Activated CD8-positive, alpha-beta memory T cell treated with anti-CD3 and anti-CD28 coated beads for 48 hours (primary cell): ENCODE measurements at regions not wholly inside any gene's neighbourhood (a gene's known extent, or its start where the extent isn't known, plus 50 kb on each side); places are given as distances from the start of the nearest gene placed in this dataset.
"Not testable (repeated sequence)": the region's sequence is repeated elsewhere in the genome, so short reads cannot be mapped to it uniquely, and the experiment has no call there.

Experiments used
- DNase-seq, 3 experiments: peaks; one replicate each; pipeline ENCODE4 v3.0.0-alpha.2; 2020; ENCODE audit warnings: low read depth in 2 of 3, low spot score in 2 of 3

- DNase-seq: no peak
Observed at GRCh38 chr12:114836609-114837008, 152.6 kb upstream of the TBX3 start.

DNA sequence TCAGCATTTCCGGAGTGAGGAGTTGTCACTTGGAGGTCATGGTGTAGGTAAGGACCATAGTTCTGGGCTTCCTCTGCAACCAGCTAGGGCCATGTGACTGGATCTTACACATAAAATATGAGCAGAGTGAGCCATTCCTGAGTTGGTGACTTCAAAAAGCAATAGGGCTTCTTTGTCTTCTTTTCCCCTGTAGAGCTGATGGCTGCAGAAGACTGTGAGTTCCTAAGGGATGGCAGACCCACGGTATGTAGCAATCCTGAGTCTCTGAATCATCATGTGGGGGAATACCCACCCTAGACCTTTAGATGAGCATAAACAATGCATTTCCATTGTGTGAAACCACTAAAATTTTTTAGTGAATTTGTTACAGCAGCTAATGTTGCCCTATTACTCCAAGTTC lies 151.1 kb upstream of the TBX3 start:
- no peak for DNase-seq

GRCh38 chr12:114834621-114835020 lies 150.6 kb upstream of the TBX3 start:
- DNase-seq: no peak

- no peak for DNase-seq
Observed at GRCh38 chr12:114829833-114830232, 145.9 kb upstream of the TBX3 start.

DNA sequence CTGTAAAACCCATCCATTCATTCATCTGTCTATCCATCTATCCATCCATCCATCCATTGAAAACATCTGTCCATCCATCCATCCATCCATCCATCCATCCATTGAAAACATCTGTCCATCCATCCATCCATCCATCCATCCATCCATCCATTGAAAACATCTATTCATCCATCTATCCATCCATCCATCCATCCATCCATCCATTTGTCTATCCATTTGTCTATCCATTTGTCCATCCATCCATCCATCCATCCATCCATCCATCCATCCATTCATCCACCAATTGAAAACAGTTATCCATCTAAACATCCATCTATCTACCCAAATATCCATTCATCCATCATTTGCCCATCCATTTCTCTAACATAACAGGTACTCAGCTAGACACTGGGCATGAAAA lies 145.3 kb upstream of the TBX3 start:
- DNase-seq: not testable (repeated sequence)

GRCh38 chr12:114827461-114827860 lies 143.5 kb upstream of the TBX3 start:
- no peak for DNase-seq

- no peak for DNase-seq
Observed at GRCh38 chr12:114826244-114826643, 142.3 kb upstream of the TBX3 start.

GRCh38 chr12:114823724-114824123 lies 139.7 kb upstream of the TBX3 start:
- no peak for DNase-seq

DNA sequence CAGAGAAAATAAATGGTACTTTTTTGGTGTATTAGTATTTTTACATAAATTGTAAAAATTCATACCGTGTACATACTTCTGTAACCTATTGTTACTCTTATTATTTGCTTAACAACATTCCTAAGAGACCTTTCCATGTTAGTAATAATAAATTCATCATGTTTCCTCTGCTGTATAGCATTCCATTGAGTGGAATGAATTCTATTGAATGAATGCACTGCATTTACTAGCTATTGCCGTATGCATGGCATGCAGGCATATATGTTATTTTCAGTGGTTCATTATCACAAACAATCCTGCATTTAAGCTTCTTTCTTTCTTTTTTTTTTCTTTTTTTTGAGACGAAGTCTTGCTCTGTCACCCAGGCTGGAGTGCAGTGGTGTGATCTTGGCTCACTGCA lies 137.6 kb upstream of the TBX3 start:
- no peak for DNase-seq

GRCh38 chr12:114820796-114821195 lies 136.8 kb upstream of the TBX3 start:
- no peak for DNase-seq

GRCh38 chr12:114817571-114818425 lies 133.8 kb upstream of the TBX3 start:
- DNase-seq: no peak

DNA sequence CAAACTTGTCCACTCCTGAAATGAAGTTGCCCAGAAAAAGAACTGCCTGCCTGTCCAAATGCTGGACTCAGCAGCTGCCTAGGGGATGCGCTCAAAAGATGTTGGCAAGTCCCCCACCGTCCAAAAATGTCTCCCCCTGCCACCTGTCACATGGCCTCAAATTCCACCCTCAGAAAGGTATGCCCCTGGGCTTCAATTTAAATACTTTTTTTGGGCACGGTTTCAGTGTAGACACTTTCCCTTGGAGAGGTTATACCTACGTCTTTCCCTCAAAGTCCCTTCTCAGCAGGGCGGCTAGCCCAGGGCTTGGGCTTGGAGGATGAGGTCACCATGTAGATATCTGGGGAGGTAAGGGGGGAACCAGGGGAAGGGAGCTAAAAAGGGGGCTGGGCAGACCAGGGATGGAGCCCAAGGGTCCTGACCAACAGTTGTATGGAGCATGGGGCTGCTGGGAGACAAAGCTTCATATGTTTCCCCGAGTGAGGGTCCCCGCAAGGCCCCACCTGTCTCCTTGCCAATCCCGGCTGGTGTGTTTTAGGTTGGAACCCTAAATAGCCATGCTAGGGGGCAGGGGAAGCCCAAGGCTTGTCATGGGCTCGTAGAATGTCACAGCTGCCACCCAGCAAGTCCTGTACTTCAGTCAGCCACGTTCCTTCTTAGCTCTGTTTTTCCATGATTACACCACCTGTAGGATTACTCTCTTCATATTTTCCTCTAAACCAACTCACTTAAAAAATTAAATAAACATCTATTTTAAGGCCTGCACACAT lies 131.2 kb upstream of the TBX3 start:
- DNase-seq: no peak

DNA sequence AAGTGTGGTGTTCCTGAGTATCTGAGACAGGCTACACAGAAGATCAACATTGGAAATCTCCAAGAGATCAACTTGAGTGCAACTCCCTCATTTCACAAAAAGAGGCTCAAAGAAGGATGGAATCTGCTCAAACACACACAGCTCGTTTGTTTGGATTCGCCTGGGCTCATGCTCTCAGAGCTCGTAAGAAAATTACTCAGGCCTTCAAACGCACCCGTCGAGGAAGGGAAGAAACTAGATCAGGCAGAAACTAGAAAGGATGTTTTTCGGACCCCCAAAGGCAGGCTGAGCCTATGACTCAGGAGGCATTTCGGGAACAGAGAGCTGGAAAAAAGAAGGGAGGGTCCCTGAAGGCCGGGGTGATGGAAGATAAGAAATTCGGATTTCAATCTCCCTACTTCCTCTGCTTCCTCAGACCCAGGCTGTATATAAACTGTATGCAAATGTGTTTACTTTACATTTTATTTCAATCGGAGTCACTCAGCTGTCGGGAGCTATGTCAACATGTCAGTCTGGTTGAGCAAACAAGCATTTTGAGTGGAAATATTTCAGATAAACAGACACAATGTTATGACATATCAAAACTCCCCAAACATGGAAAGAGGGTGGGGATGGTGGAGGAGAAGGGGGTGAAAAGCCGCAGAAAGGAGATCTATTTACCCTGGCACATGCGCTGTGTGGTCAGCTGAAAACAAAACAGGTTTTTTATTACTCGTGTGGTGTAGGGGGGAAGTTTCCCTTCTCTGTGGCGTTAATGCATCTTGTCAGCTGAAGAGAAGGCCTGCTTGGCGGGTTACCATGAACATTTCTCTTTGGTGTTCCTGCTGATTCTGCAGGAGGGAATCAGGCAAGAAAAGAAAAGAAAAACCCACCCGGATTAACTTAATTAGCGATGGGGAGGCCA lies 129.1 kb upstream of the TBX3 start:
- DNase-seq: no peak

DNA sequence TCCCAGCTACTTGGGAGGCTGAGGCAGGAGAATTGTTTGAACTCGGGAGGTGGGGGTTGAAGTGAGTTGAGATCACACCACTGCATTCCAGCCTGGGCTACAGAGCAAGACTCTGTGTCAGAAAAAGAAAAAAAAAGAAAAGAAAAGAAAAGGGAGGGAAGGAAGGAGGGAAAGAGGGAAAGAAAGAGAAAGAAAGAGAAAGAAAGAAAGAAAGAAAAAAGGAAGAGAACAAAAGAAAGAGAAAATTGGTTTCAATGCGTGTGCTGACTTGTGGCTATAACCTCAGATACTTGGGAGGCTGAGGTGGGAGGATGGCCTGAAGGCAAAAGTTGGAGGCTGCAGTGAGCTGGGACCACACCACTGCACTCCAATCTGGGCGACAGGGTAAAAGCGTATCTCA lies 128.4 kb upstream of the TBX3 start:
- DNase-seq: no peak

DNA sequence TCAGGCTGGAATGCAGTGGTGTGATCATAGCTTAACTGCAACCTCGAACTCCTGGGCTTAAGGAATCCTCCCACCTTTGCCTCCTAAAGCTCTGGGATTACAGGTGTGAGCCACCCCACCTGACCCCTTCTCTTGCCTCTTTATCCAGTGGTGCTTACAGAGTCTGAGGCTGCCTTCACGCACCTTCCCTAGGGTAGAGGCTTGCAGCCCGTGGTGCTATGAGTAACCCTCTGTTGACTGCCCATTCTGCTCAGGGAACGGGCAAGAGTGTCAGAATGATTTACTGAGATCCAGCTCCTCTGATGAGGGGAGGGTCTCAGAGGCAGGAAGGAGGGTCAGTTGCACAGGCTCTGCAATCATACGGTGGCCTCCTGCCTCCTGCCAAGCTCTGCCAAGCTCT lies 125.1 kb upstream of the TBX3 start:
- no peak for DNase-seq

GRCh38 chr12:114801381-114801780 lies 117.4 kb upstream of the TBX3 start:
- not testable (repeated sequence) for DNase-seq

DNA sequence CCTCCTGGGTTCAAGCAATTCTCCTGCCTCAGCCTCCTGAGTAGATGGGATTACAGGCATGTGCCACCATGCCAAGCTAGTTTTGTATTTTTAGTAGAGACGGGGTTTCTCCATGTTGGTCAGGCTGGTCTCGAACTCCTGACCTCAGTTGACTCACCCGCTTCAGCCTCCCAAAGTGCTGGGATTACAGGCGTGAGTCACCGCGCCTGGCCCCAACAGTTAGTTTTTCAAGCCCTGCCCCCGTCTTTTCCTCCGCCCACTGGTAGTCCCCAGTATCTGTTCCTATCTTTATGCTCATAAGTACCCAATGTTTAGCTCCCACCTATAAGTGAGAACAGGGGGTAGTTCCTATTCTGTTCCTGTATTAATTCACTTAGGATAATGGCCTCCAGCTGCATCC lies 116.6 kb upstream of the TBX3 start:
- not testable (repeated sequence) for DNase-seq

DNA sequence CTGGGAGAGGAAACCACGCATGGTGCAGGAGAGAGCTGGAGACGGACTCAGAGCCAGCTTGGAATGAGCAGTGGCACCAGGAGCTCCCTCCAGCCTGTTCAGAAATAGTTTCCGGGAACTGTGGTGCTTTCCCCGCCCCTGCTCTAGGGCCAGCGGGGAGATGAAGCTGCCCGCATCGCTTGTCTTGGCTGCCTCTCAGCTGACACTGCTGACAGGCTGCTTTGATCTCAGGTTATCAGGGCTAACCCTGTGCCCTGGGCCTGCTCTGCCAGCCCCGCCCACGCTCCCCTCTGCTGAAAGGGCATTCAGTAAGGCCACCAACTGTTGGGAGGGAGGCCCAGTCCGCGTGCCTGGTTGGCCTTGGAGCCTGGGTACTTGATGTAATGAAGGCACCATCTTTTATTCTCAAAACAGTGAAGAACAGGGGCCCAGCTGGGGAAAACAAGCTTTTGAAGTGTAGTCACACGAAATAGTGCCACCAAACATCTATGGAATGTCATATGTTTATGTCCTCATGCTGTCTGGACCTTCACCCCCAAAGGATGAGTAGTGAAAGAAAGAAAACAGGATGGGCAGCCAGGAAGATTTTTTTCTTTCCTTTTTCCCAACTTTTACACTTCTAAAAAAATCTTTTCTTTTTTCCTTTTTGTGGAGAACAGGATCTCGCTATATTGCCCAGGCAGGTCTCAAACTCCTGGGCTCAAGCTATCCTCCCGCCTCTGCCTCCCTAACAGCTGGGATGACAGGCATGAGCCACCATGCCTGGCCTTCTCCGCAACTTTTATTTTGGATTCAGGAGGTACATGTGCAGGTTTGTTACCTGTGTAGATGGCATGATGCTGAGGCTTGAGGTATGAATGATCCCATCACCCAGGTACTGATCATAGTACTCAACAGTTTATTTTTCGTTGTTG lies 115.9 kb upstream of the TBX3 start:
- DNase-seq: no peak

- no peak for DNase-seq
Observed at GRCh38 chr12:114794049-114794558, 110.1 kb upstream of the TBX3 start.

- DNase-seq: no peak
Observed at GRCh38 chr12:114790276-114790675, 106.3 kb upstream of the TBX3 start.
